NCI-H2196 (cell line): ENCODE measurements at regions not wholly inside any gene's neighbourhood (a gene's known extent, or its start where the extent isn't known, plus 50 kb on each side); places are given as distances from the start of the nearest gene placed in this dataset.
A peak's percentile ranks its signal among the peaks of the same experiment; 100 is the strongest.

Source experiments
- DNase-seq: peaks from one replicate; lab custom pipeline; 2025; ENCODE audit not compliant: unreplicated experiment; lab: John Stamatoyannopoulos, UW

GRCh38 chr3:83092521-83093221, 1331.2 kb upstream of the GBE1 start:
- DNase-seq: no peak

GRCh38 chr3:83076041-83076440, 1314.6 kb upstream of the GBE1 start:
- no peak for DNase-seq

GRCh38 chr3:83074485-83074884, 1313.0 kb upstream of the GBE1 start:
- DNase-seq: no peak

GRCh38 chr3:83065851-83066460, 1304.5 kb upstream of the GBE1 start:
- DNase-seq: no peak

- no peak for DNase-seq
Measured at GRCh38 chr3:83063446-83063845, 1302.0 kb upstream of the GBE1 start.

- DNase-seq: no peak
Measured at GRCh38 chr3:83048556-83048955, 1287.1 kb upstream of the GBE1 start.

GRCh38 chr3:83039422-83039821, 1278.0 kb upstream of the GBE1 start:
- DNase-seq: no peak

GRCh38 chr3:83035704-83036010, 1274.2 kb upstream of the GBE1 start:
- no peak for DNase-seq

GRCh38 chr3:83034806-83035703, 1273.6 kb upstream of the GBE1 start:
- no peak for DNase-seq

- peak; percentile 0 for DNase-seq
Measured at GRCh38 chr3:83033133-83033532, 1271.7 kb upstream of the GBE1 start.

- no peak for DNase-seq
Measured at GRCh38 chr3:83023086-83023485, 1261.6 kb upstream of the GBE1 start.

GRCh38 chr3:83011481-83011880, 1250.0 kb upstream of the GBE1 start:
- no peak for DNase-seq

- peak; percentile 4 for DNase-seq
Measured at GRCh38 chr3:83003917-83004316, 1242.5 kb upstream of the GBE1 start.

GRCh38 chr3:83002869-83003445, 1241.5 kb upstream of the GBE1 start:
- DNase-seq: peak; percentile 48

GRCh38 chr3:82999777-83000176, 1238.3 kb upstream of the GBE1 start:
- no peak for DNase-seq

GRCh38 chr3:82978368-82978767, 1216.9 kb upstream of the GBE1 start:
- no peak for DNase-seq

- DNase-seq: no peak
Measured at GRCh38 chr3:82977871-82978270, 1216.4 kb upstream of the GBE1 start.

GRCh38 chr3:82973791-82974190, 1212.3 kb upstream of the GBE1 start:
- DNase-seq: no peak

- DNase-seq: no peak
Measured at GRCh38 chr3:82960379-82960778, 1198.9 kb upstream of the GBE1 start.

GRCh38 chr3:82957696-82958095, 1196.3 kb upstream of the GBE1 start:
- DNase-seq: no peak

GRCh38 chr3:82957079-82957478, 1195.6 kb upstream of the GBE1 start:
- DNase-seq: no peak

GRCh38 chr3:82954486-82954885, 1193.0 kb upstream of the GBE1 start:
- DNase-seq: no peak
